ENCODE measurements at regions not wholly inside any gene's neighbourhood (a gene's known extent, or its start where the extent isn't known, plus 50 kb on each side); places are given as distances from the start of the nearest gene placed in this dataset.

DNA sequence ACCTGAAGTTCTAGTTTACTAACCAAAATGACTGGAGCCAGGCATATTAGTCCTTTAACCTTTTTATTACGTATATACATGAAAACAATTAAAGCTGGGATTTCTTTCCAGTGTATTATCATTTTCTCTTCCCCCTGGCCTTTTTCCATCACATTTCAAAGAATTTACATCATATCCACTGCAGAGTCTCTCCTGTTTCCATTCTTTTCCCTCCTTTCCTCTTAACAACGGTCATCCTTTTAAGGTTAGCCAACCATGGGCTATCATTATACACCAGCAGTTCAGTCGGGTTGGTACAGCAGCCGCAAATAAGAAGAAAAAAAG lies 104.6 kb downstream of the TFAP2A start:
- 59 to 84% (median 73%) methylated on average over 4 of the region's 4 CpGs for WGBS, 5 donors
- Histone ChIP-seq H3K36me3 (no peaks in the 10 kb centered on the region), H3K9me3 (no peaks in the 10 kb centered on the region), H3K4me3 (no peak overlapping the region), H3K4me1 (no peaks in the 10 kb centered on the region), H3K27me3 (replicated peaks in 1 of 7) (peaks cover 0 to 11% (median 0%) of the 10 kb centered on the region in 7 donors), H3K27ac (no peak overlapping the region)
- intact Hi-C loops (cut with DNase I; ENCODE audit: low total_unique reads), result no loop called here
- no peak for DNase-seq
- TF ChIP-seq POLR2AphosphoS5 (IDR thresholded peaks at IDR 0.05) (no peak), POLR2A (IDR thresholded peaks at IDR 0.05) (no peak)
- TF ChIP-seq, protein P1, sequence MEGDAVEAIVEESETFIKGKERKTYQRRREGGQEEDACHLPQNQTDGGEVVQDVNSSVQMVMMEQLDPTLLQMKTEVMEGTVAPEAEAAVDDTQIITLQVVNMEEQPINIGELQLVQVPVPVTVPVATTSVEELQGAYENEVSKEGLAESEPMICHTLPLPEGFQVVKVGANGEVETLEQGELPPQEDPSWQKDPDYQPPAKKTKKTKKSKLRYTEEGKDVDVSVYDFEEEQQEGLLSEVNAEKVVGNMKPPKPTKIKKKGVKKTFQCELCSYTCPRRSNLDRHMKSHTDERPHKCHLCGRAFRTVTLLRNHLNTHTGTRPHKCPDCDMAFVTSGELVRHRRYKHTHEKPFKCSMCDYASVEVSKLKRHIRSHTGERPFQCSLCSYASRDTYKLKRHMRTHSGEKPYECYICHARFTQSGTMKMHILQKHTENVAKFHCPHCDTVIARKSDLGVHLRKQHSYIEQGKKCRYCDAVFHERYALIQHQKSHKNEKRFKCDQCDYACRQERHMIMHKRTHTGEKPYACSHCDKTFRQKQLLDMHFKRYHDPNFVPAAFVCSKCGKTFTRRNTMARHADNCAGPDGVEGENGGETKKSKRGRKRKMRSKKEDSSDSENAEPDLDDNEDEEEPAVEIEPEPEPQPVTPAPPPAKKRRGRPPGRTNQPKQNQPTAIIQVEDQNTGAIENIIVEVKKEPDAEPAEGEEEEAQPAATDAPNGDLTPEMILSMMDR (IDR thresholded peaks at IDR 0.05 in 8 of 11, conservative IDR thresholded peaks at IDR 0.05 in 3 of 11), result no peak

DNA sequence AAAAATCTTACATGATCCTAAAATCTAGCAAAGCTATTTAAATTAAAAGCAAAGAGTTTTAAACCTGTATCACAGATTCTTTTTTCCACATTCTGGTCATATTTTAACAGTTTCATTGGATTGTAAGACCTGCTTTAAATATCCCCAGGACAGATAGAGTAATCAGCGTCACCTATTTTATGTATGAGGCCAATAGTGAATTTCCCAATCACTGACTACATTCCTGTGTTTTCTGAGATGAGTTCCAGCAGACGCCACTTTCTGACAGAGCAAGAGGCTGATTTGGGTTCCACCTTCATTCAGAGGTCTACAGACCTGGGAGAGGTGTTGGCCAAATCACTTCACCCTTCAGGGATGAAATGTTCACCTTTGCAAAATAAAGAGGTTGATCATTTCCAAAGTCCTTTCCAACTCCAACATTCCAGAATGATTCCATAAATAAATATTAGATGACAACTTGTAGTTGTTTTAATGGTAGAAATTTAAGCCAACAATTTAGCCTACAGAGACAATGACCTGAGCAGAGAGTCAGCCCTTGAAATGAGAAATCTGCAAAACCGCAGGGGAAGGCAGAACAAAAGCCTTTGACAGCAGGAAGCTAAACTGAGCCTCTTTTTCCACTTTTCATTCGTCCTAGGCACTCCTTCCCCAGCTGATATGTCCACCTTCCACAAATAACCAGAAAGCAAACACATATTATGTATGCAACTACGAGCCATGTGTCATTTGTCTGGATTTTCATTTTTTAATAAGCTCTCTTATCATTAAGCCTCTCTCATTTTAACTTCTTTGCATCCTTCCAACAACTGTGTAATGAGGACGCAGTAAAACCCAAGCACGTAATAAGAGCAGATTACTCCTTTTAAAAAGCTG lies 105.2 kb downstream of the TFAP2A start:
- 50 to 61% (median 59%) methylated on average over 7 of the region's 7 CpGs for WGBS, 5 donors
- intact Hi-C loops (cut with DNase I; ENCODE audit: low total_unique reads), result no loop called here
- DNase-seq, result no peak
- H3K4me3 ChIP-seq, result no peak overlapping the region
- no peaks in the 10 kb centered on the region for H3K36me3 ChIP-seq
- H3K4me1 ChIP-seq, result no peaks in the 10 kb centered on the region
- TF ChIP-seq POLR2A (IDR thresholded peaks at IDR 0.05), result no peak
- TF ChIP-seq, protein P1 (IDR thresholded peaks at IDR 0.05 in 8 of 11, conservative IDR thresholded peaks at IDR 0.05 in 3 of 11), result no peak
- TF ChIP-seq POLR2AphosphoS5 (IDR thresholded peaks at IDR 0.05), result no peak
- H3K27ac ChIP-seq, result no peak overlapping the region
- H3K9me3 ChIP-seq, result no peaks in the 10 kb centered on the region
- H3K27me3 ChIP-seq (replicated peaks in 1 of 7), result peaks cover 0 to 7% (median 0%) of the 10 kb centered on the region in 7 donors

DNA sequence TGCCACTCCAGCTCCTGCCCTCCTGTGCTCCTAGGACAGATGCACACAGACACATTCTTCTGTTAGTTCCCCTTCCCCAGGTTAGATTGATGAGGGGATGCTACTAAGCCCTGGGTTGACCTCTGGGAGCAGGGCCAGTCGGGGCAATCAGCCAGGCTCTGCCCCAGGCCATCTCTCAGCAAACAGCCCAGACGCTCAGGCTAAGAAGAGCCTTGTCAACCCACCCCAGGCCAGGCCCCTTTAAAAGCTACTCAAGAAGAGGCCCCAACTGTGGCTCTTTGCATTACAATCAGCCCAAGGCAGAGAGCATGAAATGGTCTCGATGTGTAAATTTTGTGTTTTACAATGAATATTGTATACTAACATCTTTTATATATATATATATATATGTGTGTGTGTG lies 107.4 kb downstream of the TFAP2A start:
- no peak for DNase-seq
- Histone ChIP-seq H3K27me3 (replicated peaks in 1 of 7) (peaks cover 0 to 5% (median 0%) of the 10 kb centered on the region in 7 donors), H3K4me1 (no peaks in the 10 kb centered on the region), H3K27ac (no peak overlapping the region), H3K4me3 (no peak overlapping the region), H3K9me3 (no peaks in the 10 kb centered on the region), H3K36me3 (no peaks in the 10 kb centered on the region)
- TF ChIP-seq POLR2A (IDR thresholded peaks at IDR 0.05) (no peak), POLR2AphosphoS5 (IDR thresholded peaks at IDR 0.05) (no peak)
- TF ChIP-seq, protein P1 (IDR thresholded peaks at IDR 0.05 in 8 of 11, conservative IDR thresholded peaks at IDR 0.05 in 3 of 11), result no peak
- WGBS, 5 donors, result 66 to 83% (median 70%) methylated on average over 3 of the region's 3 CpGs
- intact Hi-C loops (cut with DNase I; ENCODE audit: low total_unique reads), result no loop called here

DNA sequence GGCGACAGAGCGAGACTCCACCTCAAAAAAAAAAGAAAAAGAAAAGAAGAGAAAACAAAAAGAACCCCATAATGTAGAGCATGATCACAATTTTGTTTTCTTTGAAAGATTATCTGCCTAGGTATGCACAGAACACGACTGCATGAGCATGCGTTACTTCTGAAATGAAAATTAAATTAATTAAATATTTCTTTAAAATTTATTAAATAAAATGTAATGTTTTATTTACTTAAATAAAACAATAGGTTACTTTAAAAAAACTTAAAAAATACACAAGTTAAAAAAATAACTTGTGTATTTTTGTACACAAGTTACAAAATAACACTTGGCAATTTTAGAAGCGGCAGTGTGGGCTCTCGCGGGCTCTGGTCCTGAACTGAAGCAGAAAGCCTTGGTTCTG lies 107.8 kb downstream of the TFAP2A start:
- intact Hi-C loops (cut with DNase I; ENCODE audit: low total_unique reads), result no loop called here
- 88 to 97% (median 93%) methylated on average over 7 of the region's 7 CpGs for WGBS, 5 donors
- TF ChIP-seq POLR2A (IDR thresholded peaks at IDR 0.05), result no peak
- TF ChIP-seq, protein P1 (IDR thresholded peaks at IDR 0.05 in 8 of 11, conservative IDR thresholded peaks at IDR 0.05 in 3 of 11), result no peak
- no peak for TF ChIP-seq POLR2AphosphoS5 (IDR thresholded peaks at IDR 0.05)

More for the DNA sequence above, 107.8 kb downstream of the TFAP2A start:
- Histone ChIP-seq H3K9me3 (no peaks in the 10 kb centered on the region), H3K4me3 (no peak overlapping the region), H3K27me3 (replicated peaks in 1 of 7) (peaks cover 0 to 5% (median 0%) of the 10 kb centered on the region in 7 donors), H3K36me3 (no peaks in the 10 kb centered on the region), H3K4me1 (no peaks in the 10 kb centered on the region), H3K27ac (no peak overlapping the region)
- DNase-seq, result no peak

Data from spleen (tissue), 11 donors.